Endometrial microvascular endothelial cells (primary cell): ENCODE measurements at regions not wholly inside any gene's neighbourhood (a gene's known extent, or its start where the extent isn't known, plus 50 kb on each side); places are given as distances from the start of the nearest gene placed in this dataset.

Experiments
- in situ Hi-C: cut with HindIII; loops from 2 replicates; pipeline ENCODE4 v1.10.0; 2017; ENCODE audit warnings: low sequenced_read_pairs, low pct_unique_long_range_greater_than_20kb; ENCODE audit errors: inconsistent ontology term

GRCh38 chr2:16010011-16010410, 69.7 kb downstream of the MYCN start:
- in situ Hi-C loops, result no loop called here

- in situ Hi-C loops, result no loop called here
Measured at GRCh38 chr2:16009560-16009959, 69.2 kb downstream of the MYCN start.

DNA sequence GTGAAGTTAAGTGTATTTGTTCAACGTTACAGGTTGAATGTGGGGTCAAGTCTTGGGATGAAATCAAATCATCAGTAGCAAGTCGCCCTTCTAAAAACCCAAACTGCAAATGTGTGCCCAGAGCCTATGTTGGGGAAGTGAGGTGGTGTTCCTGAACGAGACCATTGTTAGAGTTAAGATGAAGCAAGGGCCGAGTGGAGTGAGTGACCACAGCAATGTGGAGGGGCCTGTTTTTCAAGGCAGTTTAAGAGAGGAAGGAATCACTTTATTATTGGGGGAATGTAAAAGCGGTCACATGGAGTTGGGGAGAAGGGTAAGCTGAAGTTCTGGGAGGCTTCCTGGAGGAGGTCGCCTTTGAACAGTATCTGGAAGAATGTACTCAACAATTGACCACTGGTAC, 68.5 kb downstream of the MYCN start:
- in situ Hi-C loops, result no loop called here

DNA sequence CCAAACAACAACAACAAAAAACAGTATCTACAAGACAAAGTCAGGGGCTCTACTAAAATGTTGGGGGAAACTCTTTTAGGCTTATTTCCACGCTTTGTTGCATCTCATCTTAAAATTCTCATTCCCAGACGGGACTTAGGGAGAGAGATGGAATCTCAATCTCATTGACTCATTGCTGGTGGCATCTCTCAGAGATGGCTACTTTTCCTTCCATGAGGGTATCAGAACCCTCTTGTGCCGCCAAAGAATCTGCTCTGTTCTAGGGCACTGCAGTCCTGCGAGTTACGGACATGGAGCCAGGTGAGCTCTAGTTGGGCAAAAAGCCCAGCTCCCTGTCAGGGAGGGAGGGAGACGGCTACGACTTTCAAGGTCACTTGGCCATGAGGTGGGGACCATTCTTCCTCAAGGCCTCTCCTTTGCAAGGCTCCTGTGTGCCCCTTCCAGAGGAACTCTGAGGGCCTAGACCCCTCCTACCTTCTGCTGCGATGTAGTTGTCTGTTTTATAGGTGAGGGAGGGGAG, 68.0 kb downstream of the MYCN start:
- in situ Hi-C loops, result no loop called here

DNA sequence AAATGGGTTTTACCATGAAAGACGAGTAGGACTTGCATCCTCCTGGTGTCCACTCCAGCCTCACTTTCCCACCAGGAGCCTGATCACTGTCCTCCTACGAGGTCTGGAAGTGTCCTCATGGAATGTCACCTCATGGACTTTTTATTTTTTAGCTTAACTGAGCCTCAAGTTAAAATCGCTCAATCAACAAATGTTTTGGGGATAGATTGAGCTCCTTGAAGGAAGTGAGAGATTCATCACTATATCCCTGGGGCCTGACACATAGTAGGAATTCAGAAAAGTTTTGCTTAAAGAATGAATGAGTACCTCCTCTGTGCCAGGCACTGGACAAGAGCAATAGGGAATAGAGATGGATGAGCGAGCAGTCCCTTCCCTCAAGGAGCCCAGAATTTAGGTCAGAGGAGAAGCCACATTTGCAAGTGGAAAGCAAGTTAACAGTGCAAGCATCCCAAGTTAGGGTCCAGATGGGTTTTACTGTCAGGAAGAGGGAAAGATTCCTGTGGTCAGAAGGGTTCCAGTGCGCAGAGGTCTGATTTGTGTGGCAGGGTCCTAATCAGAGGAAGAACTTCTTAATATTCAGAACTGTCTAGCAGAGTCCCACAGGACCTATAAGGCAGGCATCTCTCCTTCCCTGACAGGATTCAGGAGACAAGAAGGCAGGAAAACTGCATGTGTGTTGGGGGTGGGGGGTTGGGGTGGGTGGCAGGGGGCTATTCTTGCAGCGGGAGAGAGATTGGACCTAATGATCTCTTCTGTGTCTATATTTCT, 67.0 kb downstream of the MYCN start:
- in situ Hi-C loops, result no loop called here

DNA sequence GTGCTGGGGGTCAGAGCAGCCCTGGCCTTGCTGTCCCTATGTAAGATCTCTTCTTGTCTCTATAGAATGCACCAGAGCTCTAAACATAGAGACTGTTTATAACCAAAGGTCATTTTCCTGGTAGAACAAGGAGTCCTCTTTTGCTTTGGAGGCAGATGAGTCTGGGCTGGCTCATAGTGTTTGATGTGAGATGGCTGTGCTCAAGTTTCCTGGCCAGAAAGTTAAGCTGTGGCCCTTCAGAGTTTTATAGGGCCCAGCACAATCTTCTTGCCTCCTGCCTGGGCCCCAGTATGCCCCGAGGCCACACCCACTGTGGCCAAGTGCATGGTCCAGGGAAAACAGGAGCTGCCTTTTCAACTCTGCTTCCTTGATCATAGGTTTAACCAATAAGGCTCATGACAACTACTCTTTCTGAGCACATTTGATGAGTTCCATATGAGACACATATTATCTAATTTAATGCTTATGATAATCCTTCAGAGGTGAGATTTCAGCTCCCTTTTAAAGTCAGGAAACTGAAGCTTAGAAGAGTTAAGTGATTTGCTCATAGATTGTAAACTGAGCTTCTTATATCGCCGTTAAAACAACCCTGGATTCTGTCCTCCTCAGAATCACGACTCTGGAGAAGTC, 66.3 kb downstream of the MYCN start:
- in situ Hi-C loops, result no loop called here

DNA sequence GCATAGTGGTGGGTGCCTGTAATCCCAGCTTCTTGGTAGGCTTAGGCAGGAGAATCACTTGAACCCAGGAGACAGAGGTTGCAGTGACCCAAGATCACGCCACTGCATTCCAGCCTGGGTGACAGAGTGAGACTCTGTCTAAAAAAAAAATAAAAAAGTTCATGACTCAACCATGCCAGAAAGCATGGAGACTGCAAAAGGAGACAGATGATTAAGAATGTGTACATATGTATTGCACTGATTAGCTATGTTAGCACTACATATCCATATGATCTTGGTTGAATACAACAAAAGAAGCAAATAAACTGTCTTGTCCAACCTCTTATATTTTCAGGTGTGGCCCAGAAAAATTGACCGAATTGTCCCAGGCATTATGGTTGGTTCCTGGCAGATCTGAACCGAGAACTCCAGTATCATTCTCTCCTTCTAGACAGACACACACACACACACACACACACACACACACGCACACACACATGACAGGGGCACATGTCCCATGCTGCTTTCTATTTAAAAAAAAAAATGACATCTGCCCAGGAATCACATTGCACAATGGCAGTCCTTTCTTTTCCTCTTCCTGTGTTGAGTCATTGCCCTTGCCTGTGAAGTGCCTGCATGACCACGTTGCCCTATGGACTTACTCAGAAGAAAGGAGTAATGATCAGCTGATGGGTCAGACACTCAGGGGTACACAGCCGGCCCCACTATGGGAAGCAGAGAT, 65.6 kb downstream of the MYCN start:
- in situ Hi-C loops, result no loop called here

GRCh38 chr2:16005389-16005788, 65.0 kb downstream of the MYCN start:
- in situ Hi-C loops, result no loop called here

- in situ Hi-C loops, result no loop called here
Measured at GRCh38 chr2:16003809-16004208, 63.5 kb downstream of the MYCN start.

DNA sequence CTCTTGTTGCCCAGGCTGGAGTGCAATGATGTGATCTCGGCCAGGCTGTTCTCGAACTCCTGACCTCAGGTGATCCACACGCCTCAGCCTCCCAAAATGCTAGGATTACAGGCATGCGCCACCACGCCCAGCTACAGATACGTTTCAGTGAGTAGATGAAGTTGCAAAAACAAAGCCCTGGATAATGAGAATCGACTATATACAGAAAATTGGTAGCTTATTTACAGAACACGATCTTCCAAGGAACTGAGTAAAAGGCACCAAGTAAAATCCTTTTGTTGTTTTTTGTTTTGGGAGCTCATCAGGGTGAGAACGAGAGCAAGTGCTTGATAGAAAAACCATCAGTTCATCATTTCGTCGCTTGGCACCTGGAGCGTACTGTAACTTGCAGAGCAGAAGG, 62.8 kb downstream of the MYCN start:
- in situ Hi-C loops, result no loop called here

GRCh38 chr2:16002575-16002974, 62.2 kb downstream of the MYCN start:
- in situ Hi-C loops, result no loop called here

DNA sequence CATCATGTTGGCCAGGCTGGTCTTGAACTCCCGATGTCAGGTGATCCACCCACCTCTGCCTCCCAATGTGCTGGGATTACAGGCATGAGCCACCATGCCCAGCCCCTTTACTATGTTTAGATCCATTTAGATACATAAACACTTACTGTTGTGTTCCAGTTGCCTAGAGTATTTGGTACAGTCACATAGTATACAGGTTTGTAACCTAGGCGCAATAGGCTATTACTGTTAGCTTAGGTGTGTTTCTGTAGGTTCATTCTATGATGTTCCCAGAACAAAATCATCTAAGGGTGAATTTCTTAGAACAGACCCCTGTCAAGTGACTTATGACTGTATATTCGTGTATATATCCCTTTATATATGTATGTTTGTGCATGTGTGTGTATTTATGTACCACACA, 61.8 kb downstream of the MYCN start:
- in situ Hi-C loops, result no loop called here

GRCh38 chr2:16000642-16001041, 60.3 kb downstream of the MYCN start:
- in situ Hi-C loops, result no loop called here

- in situ Hi-C loops, result no loop called here
Measured at GRCh38 chr2:15999596-16000469, 59.5 kb downstream of the MYCN start.

- in situ Hi-C loops, result no loop called here
Measured at GRCh38 chr2:15997728-15998280, 57.5 kb downstream of the MYCN start.

GRCh38 chr2:15996536-15997423, 56.4 kb downstream of the MYCN start:
- in situ Hi-C loops, result no loop called here
